Ascending aorta (tissue), 2 donors: ENCODE measurements at regions not wholly inside any gene's neighbourhood (a gene's known extent, or its start where the extent isn't known, plus 50 kb on each side); places are given as distances from the start of the nearest gene placed in this dataset.

ENCODE experiments used
- DNase-seq, 2 donors: peaks; one replicate each; pipeline ENCODE4 v3.0.0-alpha.2; 2019; ENCODE audit warnings: low spot score in 2 of 2
- H3K27ac ChIP-seq, 2 donors: fragments of 200-600 bp; sonication (generic); one replicate each; pipeline ENCODE4 v1.5.1; 2016 to 2017; ENCODE audit warnings: mild to moderate bottlenecking in 1 of 2
- H3K27me3 ChIP-seq: fragments of 200-600 bp; sonication (generic); one replicate; pipeline ENCODE4 v1.5.1; 2017
- H3K36me3 ChIP-seq, 2 donors: fragments of 200-600 bp; sonication (generic); one replicate each; pipeline ENCODE4 v1.5.1; 2016
- H3K4me1 ChIP-seq, 2 donors: fragments of 200-600 bp; sonication (generic); one replicate each; pipeline ENCODE4 v1.5.1; 2016 to 2017; ENCODE audit warnings: mild to moderate bottlenecking in 1 of 2
- H3K4me3 ChIP-seq, 2 donors: fragments of 200-600 bp; sonication (generic); one replicate each; pipeline ENCODE4 v1.5.1; 2016 to 2017; ENCODE audit warnings: mild to moderate bottlenecking in 1 of 2
- H3K9me3 ChIP-seq, 2 donors: fragments of 200-600 bp; sonication (generic); one replicate each; pipeline ENCODE4 v1.5.1; 2016
- CTCF ChIP-seq, 3 experiments: fragments of 200-600 bp in 2 of 3; fragments of 450-650 bp in 1 of 3; sonication (generic) in 2 of 3; IDR thresholded peaks; one replicate each; pipeline ENCODE4 v1.5.1; 2016 to 2019; ENCODE audit warnings: antibody characterized with exemption in 3 of 3, mild to moderate bottlenecking in 1 of 3, moderate library complexity in 1 of 3
- intact Hi-C: fragments of 100-400 bp; cut with DNase I; formaldehyde crosslinking; loops from one replicate; pipeline ENCODE4 v1.15.1; 2023

- no peak for DNase-seq
- Histone ChIP-seq H3K27ac (peak overlapping the region; percentile 43 to 58), H3K4me1 (peaks cover 4 to 15% of the 10 kb centered on the region in 2 donors), H3K4me3 (no peak overlapping the region), H3K27me3 (no peaks in the 10 kb centered on the region), H3K36me3 (no peaks in the 10 kb centered on the region), H3K9me3 (no peaks in the 10 kb centered on the region)
- TF ChIP-seq CTCF (IDR thresholded peaks at IDR 0.05), result no peak
- intact Hi-C loops, result loop anchor here (5.0 to 10.0 kb wide), 4 partner anchors 83 to 220 kb away; partner anchors contain the start of gene GAS1
Measured at GRCh38 chr9:87064311-87064710, 117.0 kb upstream of the GAS1 start.

GRCh38 chr9:87065981-87066380 lies 118.7 kb upstream of the GAS1 start:
- H3K4me3 ChIP-seq, result no peak overlapping the region
- intact Hi-C loops, result loop anchor here (10.0 kb wide), 1 partner anchor 219 kb away; no protein-coding TSS in a partner anchor
- no peak for DNase-seq
- no peaks in the 10 kb centered on the region for H3K36me3 ChIP-seq
- no peaks in the 10 kb centered on the region for H3K27me3 ChIP-seq
- H3K4me1 ChIP-seq, result peaks cover 4 to 15% of the 10 kb centered on the region in 2 donors
- no peak for TF ChIP-seq CTCF (IDR thresholded peaks at IDR 0.05)
- H3K27ac ChIP-seq, result no peak overlapping the region
- H3K9me3 ChIP-seq, result no peaks in the 10 kb centered on the region

GRCh38 chr9:87067426-87067825 lies 120.1 kb upstream of the GAS1 start:
- DNase-seq, result no peak
- no peaks in the 10 kb centered on the region for H3K9me3 ChIP-seq
- no peaks in the 10 kb centered on the region for H3K36me3 ChIP-seq
- no peaks in the 10 kb centered on the region for H3K27me3 ChIP-seq
- TF ChIP-seq CTCF (IDR thresholded peaks at IDR 0.05), result no peak
- intact Hi-C loops, result loop anchor here (10.0 kb wide), 1 partner anchor 217 kb away; no protein-coding TSS in a partner anchor
- H3K4me3 ChIP-seq, result no peak overlapping the region
- H3K27ac ChIP-seq, result peak overlapping the region in 1 of 2 donors; percentile 25
- peaks cover 4 to 15% of the 10 kb centered on the region in 2 donors for H3K4me1 ChIP-seq

GRCh38 chr9:87068177-87068840 lies 121.0 kb upstream of the GAS1 start:
- Histone ChIP-seq H3K4me3 (no peak overlapping the region), H3K36me3 (no peaks in the 10 kb centered on the region), H3K27me3 (no peaks in the 10 kb centered on the region), H3K9me3 (no peaks in the 10 kb centered on the region), H3K27ac (no peak overlapping the region), H3K4me1 (peaks cover 0 to 8% of the 10 kb centered on the region in 2 donors)
- no peak for TF ChIP-seq CTCF (IDR thresholded peaks at IDR 0.05)
- intact Hi-C loops, result loop anchor here (10.0 kb wide), 1 partner anchor 216 kb away; no protein-coding TSS in a partner anchor
- no peak for DNase-seq

GRCh38 chr9:87069690-87070089 lies 122.4 kb upstream of the GAS1 start:
- H3K36me3 ChIP-seq, result no peaks in the 10 kb centered on the region
- DNase-seq, result no peak
- H3K4me1 ChIP-seq, result peaks cover 0 to 2% of the 10 kb centered on the region in 2 donors
- H3K27ac ChIP-seq, result no peak overlapping the region
- TF ChIP-seq CTCF (IDR thresholded peaks at IDR 0.05), result no peak
- intact Hi-C loops, result loop anchor here (10.0 kb wide), 1 partner anchor 215 kb away; no protein-coding TSS in a partner anchor
- H3K9me3 ChIP-seq, result no peaks in the 10 kb centered on the region
- H3K27me3 ChIP-seq, result no peaks in the 10 kb centered on the region
- no peak overlapping the region for H3K4me3 ChIP-seq
